Testis (tissue), 2 donors: ENCODE measurements at regions not wholly inside any gene's neighbourhood (a gene's known extent, or its start where the extent isn't known, plus 50 kb on each side); places are given as distances from the start of the nearest gene placed in this dataset.

Experiments
- DNase-seq: peaks from one replicate; pipeline ENCODE4 v3.0.0-alpha.2; 2019
- H3K27ac ChIP-seq, 2 donors: fragments of 200-600 bp; sonication (generic); one replicate each; pipeline ENCODE4 v1.5.1; 2019
- H3K27me3 ChIP-seq: fragments of 200-600 bp; sonication (generic); one replicate; pipeline ENCODE4 v1.5.1; 2019
- H3K36me3 ChIP-seq: fragments of 200-600 bp; sonication (generic); one replicate; pipeline ENCODE4 v1.5.1; 2017; ENCODE audit warnings: low read depth; ENCODE audit errors: missing control alignments
- H3K4me1 ChIP-seq: fragments of 200-600 bp; sonication (generic); one replicate; pipeline ENCODE4 v1.5.1; 2019
- H3K4me3 ChIP-seq, 2 donors: fragments of 200-600 bp; sonication (generic); one replicate each; pipeline ENCODE4 v1.5.1; 2017 to 2019
- H3K9me3 ChIP-seq: fragments of 200-600 bp; sonication (generic); one replicate; pipeline ENCODE4 v1.5.1; 2017
- POLR2A ChIP-seq: fragments of 450-650 bp; IDR thresholded peaks from one replicate; pipeline ENCODE4 v1.6.1; 2017; ENCODE audit warnings: antibody characterized with exemption, mild to moderate bottlenecking, moderate library complexity
- WGBS, 2 donors: methylation state at CpG; one replicate each; pipeline ENCODE4 v1.1.5; 2018; 5-methylcytosine and 5-hydroxymethylcytosine counted together
- intact Hi-C: fragments of 100-400 bp; cut with DNase I; formaldehyde crosslinking; loops from one replicate; pipeline ENCODE4 v1.15.1; 2023; ENCODE audit warnings: low total_unique reads
- TF ChIP-seq, protein P1 (sequence below), 3 experiments: fragments of 450-650 bp in 2 of 3; fragments of 200-600 bp in 1 of 3; sonication (generic) in 1 of 3; IDR thresholded peaks; one replicate each; pipeline ENCODE4 v1.5.1; 2016 to 2019; ENCODE audit warnings: antibody characterized with exemption in 3 of 3, mild to moderate bottlenecking in 2 of 3, moderate library complexity in 1 of 3

DNA sequence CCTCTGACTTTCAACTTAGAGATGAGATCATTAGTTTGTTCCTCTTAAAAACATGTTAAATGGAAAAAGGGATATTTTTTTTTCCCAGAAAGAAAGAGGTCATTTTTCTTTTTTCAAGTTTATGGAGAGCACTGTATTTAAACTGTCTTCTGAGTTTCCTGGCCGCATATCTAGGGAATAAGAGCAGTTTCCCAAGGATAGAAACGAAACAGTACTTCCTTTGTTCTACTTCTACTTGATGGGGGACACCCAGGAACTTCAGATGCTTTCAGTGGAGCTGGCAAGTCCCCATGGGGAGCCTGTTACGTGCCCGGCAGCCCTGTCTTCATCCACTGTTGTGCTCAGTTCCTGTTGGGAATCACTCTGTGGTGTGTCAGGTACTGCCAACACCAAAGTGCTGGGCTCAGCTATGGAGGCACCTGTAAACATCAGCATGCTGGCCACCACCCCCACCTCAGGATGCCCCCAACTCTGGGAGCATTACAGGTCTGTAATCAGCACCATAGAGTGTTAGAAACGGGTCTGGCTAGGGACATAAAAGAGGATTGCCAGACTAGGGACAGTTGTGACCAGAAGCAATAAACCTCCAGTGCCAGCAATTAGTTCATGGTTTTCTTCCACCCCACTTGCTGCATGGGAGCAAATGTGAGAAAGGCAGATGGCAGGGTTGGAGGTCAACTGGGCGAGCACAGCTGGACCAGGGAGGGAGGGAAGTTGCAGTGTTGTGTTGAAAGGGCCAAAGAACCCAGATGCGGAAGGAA, 221.7 kb upstream of the ECI2 start:
- 68 to 73% methylated on average over 7 of the region's 7 CpGs for WGBS, 2 donors
- TF ChIP-seq, protein P1, sequence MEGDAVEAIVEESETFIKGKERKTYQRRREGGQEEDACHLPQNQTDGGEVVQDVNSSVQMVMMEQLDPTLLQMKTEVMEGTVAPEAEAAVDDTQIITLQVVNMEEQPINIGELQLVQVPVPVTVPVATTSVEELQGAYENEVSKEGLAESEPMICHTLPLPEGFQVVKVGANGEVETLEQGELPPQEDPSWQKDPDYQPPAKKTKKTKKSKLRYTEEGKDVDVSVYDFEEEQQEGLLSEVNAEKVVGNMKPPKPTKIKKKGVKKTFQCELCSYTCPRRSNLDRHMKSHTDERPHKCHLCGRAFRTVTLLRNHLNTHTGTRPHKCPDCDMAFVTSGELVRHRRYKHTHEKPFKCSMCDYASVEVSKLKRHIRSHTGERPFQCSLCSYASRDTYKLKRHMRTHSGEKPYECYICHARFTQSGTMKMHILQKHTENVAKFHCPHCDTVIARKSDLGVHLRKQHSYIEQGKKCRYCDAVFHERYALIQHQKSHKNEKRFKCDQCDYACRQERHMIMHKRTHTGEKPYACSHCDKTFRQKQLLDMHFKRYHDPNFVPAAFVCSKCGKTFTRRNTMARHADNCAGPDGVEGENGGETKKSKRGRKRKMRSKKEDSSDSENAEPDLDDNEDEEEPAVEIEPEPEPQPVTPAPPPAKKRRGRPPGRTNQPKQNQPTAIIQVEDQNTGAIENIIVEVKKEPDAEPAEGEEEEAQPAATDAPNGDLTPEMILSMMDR (IDR thresholded peaks at IDR 0.05): no peak
- TF ChIP-seq POLR2A: no peak
- Histone ChIP-seq H3K27me3 (no peaks in the 10 kb centered on the region), H3K9me3 (no peaks in the 10 kb centered on the region), H3K27ac (peak overlapping the region; percentile 29 to 31), H3K4me3 (no peak overlapping the region), H3K4me1 (peaks cover 13% of the 10 kb centered on the region), H3K36me3 (no peaks in the 10 kb centered on the region)
- intact Hi-C loops: no loop called here
- DNase-seq: no peak

DNA sequence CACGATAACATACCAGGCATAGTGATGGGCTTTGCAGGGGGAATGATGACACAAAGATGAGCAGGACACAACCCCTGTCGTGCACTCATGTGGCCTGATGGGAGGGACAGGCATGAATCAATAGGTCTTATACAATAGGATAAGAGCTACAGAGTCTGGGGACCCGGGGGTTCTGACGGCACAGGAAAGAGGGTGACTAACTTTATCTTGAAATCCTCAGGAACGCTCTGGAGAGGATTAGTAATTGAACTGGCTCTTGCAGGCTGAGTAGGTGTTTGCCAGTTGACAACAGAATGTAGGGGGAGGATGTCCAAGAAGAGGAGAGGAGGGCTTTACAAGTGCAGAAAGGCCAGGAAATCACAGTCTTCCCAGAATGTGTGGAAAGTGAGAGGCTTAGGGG, 219.9 kb upstream of the ECI2 start:
- intact Hi-C loops: no loop called here
- TF ChIP-seq, protein P1 (IDR thresholded peaks at IDR 0.05): no peak
- no peak for TF ChIP-seq POLR2A
- H3K4me1 ChIP-seq: peaks cover 13% of the 10 kb centered on the region
- no peak overlapping the region for H3K27ac ChIP-seq
- H3K4me3 ChIP-seq: no peak overlapping the region
- 65 to 78% methylated on average over 5 of the region's 5 CpGs for WGBS, 2 donors
- no peaks in the 10 kb centered on the region for H3K36me3 ChIP-seq
- no peak for DNase-seq
- H3K9me3 ChIP-seq: no peaks in the 10 kb centered on the region
- H3K27me3 ChIP-seq: no peaks in the 10 kb centered on the region

DNA sequence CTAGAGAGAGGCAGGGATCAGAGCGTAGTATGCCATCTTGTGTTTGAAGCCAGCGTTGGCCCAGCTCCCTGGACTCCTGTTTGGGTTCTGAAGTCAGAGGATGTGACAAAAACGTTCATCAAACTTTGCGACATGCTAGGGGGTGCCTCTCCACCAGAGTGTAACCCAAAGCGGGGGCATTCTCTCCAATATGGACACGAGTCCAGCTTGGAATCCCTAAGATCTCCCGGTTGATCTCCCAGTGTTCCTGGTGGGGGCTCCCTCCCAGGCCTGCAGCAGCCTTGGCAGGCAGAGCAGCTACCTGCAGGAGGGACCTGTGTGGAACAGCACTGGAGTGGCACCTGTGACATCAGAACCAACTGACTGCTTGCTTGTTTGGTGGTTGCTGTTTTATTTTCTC, 218.8 kb upstream of the ECI2 start:
- no peak overlapping the region for H3K4me3 ChIP-seq
- intact Hi-C loops: no loop called here
- H3K36me3 ChIP-seq: no peaks in the 10 kb centered on the region
- H3K27ac ChIP-seq: no peak overlapping the region
- DNase-seq: no peak
- peaks cover 10% of the 10 kb centered on the region for H3K4me1 ChIP-seq
- H3K9me3 ChIP-seq: no peaks in the 10 kb centered on the region
- 81 to 84% methylated on average over 7 of the region's 7 CpGs for WGBS, 2 donors
- H3K27me3 ChIP-seq: no peaks in the 10 kb centered on the region
- TF ChIP-seq, protein P1 (IDR thresholded peaks at IDR 0.05): no peak
- TF ChIP-seq POLR2A: no peak

DNA sequence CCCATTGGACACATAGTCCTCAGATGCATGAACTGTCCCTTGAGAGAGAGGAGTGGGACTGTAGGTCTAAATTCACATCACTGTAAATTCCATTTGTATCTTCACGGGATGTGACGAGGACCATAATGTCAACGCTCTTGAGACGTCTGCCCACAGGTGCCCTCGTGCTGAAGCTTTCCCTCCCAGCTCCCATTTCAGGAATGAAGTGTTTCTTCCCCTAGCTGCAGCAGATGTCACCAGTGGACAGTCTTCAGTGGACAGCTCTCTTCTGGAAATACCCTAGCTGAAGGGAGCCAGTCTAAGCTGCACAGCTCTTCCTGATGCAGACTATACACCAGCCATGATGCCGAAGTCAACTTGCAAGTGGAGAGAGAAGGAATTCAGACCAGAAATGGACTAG, 217.4 kb upstream of the ECI2 start:
- 92% methylated on average over 5 to 6 of the region's 6 CpGs for WGBS, 2 donors
- DNase-seq: no peak
- Histone ChIP-seq H3K27me3 (no peaks in the 10 kb centered on the region), H3K36me3 (no peaks in the 10 kb centered on the region), H3K27ac (no peak overlapping the region), H3K4me3 (no peak overlapping the region), H3K9me3 (no peaks in the 10 kb centered on the region), H3K4me1 (peaks cover 3% of the 10 kb centered on the region)
- TF ChIP-seq, protein P1 (IDR thresholded peaks at IDR 0.05): no peak
- TF ChIP-seq POLR2A: no peak
- intact Hi-C loops: no loop called here

DNA sequence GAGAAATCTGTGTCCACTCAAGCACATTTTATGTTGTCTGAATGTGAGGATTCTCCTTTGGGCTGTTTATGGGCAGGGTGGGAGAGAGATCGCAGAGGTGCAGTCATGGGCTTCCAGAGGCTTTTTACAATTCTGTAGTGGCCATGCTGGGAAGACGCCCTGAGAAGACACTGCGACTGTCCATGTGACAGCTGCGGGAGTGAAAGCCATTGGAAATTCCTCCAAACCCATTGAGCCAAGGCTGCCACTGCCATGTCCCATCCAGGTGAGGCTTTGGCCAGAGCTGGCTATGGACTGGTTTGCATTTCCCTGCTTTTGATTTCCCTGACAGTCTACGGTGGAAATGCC, 216.9 kb upstream of the ECI2 start:
- no peaks in the 10 kb centered on the region for H3K36me3 ChIP-seq
- H3K27ac ChIP-seq: no peak overlapping the region
- no peaks in the 10 kb centered on the region for H3K27me3 ChIP-seq
- DNase-seq: no peak
- TF ChIP-seq POLR2A: no peak
- TF ChIP-seq, protein P1 (IDR thresholded peaks at IDR 0.05): no peak
- 65 to 88% methylated on average over 4 to 5 of the region's 5 CpGs for WGBS, 2 donors
- no peak overlapping the region for H3K4me3 ChIP-seq
- no peaks in the 10 kb centered on the region for H3K9me3 ChIP-seq
- intact Hi-C loops: no loop called here
- peaks cover 3% of the 10 kb centered on the region for H3K4me1 ChIP-seq
